ENCODE measurements at regions not wholly inside any gene's neighbourhood (a gene's known extent, or its start where the extent isn't known, plus 50 kb on each side); places are given as distances from the start of the nearest gene placed in this dataset.

GRCh38 chr3:110226645-110227044 is 845.0 kb upstream of the NECTIN3 start:
- TF ChIP-seq GABPA (IDR thresholded peaks at IDR 0.05; ENCODE audit: low read depth) (no peak), SPI1 (IDR thresholded peaks at IDR 0.05; ENCODE audit: borderline replicate concordance, low read depth) (no peak), POLR2AphosphoS5 (IDR thresholded peaks at IDR 0.05; ENCODE audit: low read depth) (no peak)
- TF ChIP-seq, protein P1, sequence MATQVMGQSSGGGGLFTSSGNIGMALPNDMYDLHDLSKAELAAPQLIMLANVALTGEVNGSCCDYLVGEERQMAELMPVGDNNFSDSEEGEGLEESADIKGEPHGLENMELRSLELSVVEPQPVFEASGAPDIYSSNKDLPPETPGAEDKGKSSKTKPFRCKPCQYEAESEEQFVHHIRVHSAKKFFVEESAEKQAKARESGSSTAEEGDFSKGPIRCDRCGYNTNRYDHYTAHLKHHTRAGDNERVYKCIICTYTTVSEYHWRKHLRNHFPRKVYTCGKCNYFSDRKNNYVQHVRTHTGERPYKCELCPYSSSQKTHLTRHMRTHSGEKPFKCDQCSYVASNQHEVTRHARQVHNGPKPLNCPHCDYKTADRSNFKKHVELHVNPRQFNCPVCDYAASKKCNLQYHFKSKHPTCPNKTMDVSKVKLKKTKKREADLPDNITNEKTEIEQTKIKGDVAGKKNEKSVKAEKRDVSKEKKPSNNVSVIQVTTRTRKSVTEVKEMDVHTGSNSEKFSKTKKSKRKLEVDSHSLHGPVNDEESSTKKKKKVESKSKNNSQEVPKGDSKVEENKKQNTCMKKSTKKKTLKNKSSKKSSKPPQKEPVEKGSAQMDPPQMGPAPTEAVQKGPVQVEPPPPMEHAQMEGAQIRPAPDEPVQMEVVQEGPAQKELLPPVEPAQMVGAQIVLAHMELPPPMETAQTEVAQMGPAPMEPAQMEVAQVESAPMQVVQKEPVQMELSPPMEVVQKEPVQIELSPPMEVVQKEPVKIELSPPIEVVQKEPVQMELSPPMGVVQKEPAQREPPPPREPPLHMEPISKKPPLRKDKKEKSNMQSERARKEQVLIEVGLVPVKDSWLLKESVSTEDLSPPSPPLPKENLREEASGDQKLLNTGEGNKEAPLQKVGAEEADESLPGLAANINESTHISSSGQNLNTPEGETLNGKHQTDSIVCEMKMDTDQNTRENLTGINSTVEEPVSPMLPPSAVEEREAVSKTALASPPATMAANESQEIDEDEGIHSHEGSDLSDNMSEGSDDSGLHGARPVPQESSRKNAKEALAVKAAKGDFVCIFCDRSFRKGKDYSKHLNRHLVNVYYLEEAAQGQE (IDR thresholded peaks at IDR 0.05; ENCODE audit: insufficient replicate concordance, low read depth): no peak
- TF ChIP-seq, protein P2, sequence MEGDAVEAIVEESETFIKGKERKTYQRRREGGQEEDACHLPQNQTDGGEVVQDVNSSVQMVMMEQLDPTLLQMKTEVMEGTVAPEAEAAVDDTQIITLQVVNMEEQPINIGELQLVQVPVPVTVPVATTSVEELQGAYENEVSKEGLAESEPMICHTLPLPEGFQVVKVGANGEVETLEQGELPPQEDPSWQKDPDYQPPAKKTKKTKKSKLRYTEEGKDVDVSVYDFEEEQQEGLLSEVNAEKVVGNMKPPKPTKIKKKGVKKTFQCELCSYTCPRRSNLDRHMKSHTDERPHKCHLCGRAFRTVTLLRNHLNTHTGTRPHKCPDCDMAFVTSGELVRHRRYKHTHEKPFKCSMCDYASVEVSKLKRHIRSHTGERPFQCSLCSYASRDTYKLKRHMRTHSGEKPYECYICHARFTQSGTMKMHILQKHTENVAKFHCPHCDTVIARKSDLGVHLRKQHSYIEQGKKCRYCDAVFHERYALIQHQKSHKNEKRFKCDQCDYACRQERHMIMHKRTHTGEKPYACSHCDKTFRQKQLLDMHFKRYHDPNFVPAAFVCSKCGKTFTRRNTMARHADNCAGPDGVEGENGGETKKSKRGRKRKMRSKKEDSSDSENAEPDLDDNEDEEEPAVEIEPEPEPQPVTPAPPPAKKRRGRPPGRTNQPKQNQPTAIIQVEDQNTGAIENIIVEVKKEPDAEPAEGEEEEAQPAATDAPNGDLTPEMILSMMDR (IDR thresholded peaks at IDR 0.05; ENCODE audit: insufficient read depth, low read length): no peak
- DNase-seq (ENCODE audit: low read depth in 1 of 2, low spot score in 1 of 2): no peak
- Histone ChIP-seq H3K4me3 (replicated peaks; ENCODE audit: insufficient read depth, low read length) (no peak overlapping the region), H3K27me3 (ENCODE audit: insufficient read depth, poor library complexity, severe bottlenecking) (no peaks in the 10 kb centered on the region), H3K27ac (replicated peaks) (no peak overlapping the region)

DNA sequence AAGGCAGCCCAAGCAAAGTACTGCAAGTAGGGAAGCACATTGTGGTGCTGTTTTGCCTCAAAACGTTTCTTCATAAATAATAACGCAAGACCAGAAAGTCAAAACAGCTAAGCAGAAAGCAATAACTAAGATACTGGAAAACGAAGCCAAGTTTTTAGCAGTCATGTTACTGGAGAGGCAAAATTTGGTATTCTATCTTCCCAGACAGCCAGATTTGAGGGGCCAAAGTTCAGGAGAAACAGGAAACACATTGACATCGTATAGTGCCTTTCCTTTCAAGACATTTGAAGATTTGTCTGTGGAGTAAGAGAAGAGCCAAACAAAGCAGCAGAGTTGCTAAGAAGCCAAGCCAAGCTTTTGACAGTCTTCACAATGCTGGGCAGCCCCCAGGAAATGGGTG is 843.6 kb upstream of the NECTIN3 start:
- Histone ChIP-seq H3K4me3 (replicated peaks; ENCODE audit: insufficient read depth, low read length) (no peak overlapping the region), H3K27me3 (ENCODE audit: insufficient read depth, poor library complexity, severe bottlenecking) (no peaks in the 10 kb centered on the region), H3K27ac (replicated peaks) (no peak overlapping the region)
- no peak for DNase-seq (ENCODE audit: low read depth in 1 of 2, low spot score in 1 of 2)
- no peak for TF ChIP-seq SPI1 (IDR thresholded peaks at IDR 0.05; ENCODE audit: borderline replicate concordance, low read depth)
- TF ChIP-seq GABPA (IDR thresholded peaks at IDR 0.05; ENCODE audit: low read depth): no peak
- TF ChIP-seq, protein P1 (IDR thresholded peaks at IDR 0.05; ENCODE audit: insufficient replicate concordance, low read depth): no peak
- no peak for TF ChIP-seq POLR2AphosphoS5 (IDR thresholded peaks at IDR 0.05; ENCODE audit: low read depth)
- TF ChIP-seq, protein P2 (IDR thresholded peaks at IDR 0.05; ENCODE audit: insufficient read depth, low read length): no peak

- Histone ChIP-seq H3K4me3 (replicated peaks; ENCODE audit: insufficient read depth, low read length) (no peak overlapping the region), H3K27ac (replicated peaks) (no peak overlapping the region), H3K27me3 (ENCODE audit: insufficient read depth, poor library complexity, severe bottlenecking) (no peaks in the 10 kb centered on the region)
- no peak for DNase-seq (ENCODE audit: low read depth in 1 of 2, low spot score in 1 of 2)
- TF ChIP-seq, protein P1 (IDR thresholded peaks at IDR 0.05; ENCODE audit: insufficient replicate concordance, low read depth): no peak
- TF ChIP-seq POLR2AphosphoS5 (IDR thresholded peaks at IDR 0.05; ENCODE audit: low read depth) (no peak), GABPA (IDR thresholded peaks at IDR 0.05; ENCODE audit: low read depth) (no peak), SPI1 (IDR thresholded peaks at IDR 0.05; ENCODE audit: borderline replicate concordance, low read depth) (no peak)
- TF ChIP-seq, protein P2 (IDR thresholded peaks at IDR 0.05; ENCODE audit: insufficient read depth, low read length): no peak
Observed at GRCh38 chr3:110234831-110235230, 836.8 kb upstream of the NECTIN3 start.
